H54 (cell line): ENCODE measurements at regions not wholly inside any gene's neighbourhood (a gene's known extent, or its start where the extent isn't known, plus 50 kb on each side); places are given as distances from the start of the nearest gene placed in this dataset.
"Not testable (repeated sequence)": the region's sequence is repeated elsewhere in the genome, so short reads cannot be mapped to it uniquely, and the experiment has no call there.

ENCODE experiments used
- DNase-seq: peaks from one replicate; pipeline ENCODE4 v3.0.0; 2011; ENCODE audit warnings: low spot score, mixed read lengths; ENCODE audit not compliant: insufficient read length
- FAIRE-seq: peaks from 3 replicates; lab custom pipeline; 2011; peaks lifted over from hg19 to GRCh38; lab: Jason Lieb, UNC
- POLR2A ChIP-seq: IDR thresholded peaks from 2 replicates; pipeline ENCODE4 v1.6.1; 2011; ENCODE audit warnings: low read depth, mild to moderate bottlenecking, low read length

DNA sequence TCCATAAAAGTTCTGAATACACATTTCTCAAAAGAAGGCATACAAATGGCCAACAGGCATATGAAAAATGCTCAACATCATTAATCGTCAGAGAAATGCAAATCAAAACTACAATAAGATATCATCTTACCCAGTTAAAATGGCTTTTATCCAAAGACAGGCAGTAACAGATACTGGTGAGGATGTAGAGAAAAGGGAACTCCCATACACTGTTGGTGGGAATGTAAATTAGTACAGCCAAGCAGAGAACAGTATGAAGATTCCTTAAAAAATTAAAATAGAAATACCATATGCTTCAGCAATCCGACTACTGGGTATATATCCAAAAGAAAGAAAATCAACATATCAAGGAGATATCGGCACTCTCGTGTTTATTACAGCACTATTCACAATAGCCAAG, 1312.5 kb downstream of the DSC3 start:
- FAIRE-seq, result no peak
- DNase-seq, result no peak
- TF ChIP-seq POLR2A, result no peak

DNA sequence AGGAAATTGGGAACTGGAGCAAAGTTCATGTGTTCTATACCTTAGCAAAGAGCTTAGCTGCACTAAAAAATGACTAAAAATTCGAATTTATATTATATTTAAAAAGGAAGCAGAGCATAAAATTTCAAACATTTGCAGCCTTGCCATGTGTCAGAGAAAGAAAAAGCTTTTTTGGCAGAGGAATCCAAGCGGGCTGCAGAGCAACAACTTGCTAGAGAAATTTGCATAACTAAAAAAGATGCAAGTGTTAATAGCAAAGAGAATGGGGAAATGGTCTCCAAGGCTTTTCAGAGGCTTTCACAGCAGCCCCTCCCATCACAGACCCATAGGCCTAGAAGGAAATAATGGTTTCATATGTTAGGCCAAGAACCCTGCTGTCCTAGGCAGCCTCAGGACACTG, 1315.9 kb downstream of the DSC3 start:
- FAIRE-seq, result no peak
- TF ChIP-seq POLR2A, result no peak
- no peak for DNase-seq

DNA sequence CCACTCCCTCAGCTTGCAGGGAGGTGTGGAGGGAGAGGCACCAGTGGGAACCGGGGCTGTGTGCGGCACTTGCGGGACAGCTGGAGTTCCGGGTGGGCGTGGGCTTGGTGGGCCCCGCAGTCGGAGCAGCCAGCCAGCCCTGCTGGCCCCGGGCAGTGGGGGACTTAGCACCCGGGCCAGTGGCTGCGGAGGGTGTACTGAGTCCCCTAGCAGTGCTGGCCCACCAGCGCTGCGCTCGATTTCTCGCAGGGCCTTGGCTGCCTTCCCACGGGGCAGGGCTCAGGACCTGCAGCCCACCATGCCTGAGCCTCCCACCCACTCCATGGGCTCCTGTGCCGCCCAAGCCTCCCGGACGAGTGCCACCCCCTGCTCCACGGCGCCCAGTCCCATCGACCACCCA, 1319.1 kb downstream of the DSC3 start:
- FAIRE-seq, result not testable (repeated sequence)

DNA sequence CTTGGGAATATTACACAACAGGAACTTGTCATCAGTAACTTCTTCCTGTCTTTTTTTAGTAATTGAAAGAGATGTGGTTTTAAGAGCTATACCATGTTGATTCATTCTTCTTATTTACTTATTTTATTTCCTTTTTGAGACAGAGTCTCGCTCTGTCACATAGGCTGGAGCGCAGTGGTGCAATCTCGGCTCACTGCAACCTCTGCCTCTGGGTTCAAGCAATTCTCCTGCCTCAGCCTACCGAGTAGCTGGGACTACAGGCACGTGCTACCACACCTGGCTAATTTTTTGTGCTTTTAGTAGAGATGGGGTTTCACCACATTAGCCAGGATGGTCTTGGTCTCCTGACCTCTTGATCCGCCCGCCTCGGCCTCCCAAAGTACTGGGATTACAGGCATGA, 1326.6 kb downstream of the DSC3 start:
- not testable (repeated sequence) for FAIRE-seq

More for the DNA sequence above, 1319.1 kb downstream of the DSC3 start:
- DNase-seq, result not testable (repeated sequence)

DNA sequence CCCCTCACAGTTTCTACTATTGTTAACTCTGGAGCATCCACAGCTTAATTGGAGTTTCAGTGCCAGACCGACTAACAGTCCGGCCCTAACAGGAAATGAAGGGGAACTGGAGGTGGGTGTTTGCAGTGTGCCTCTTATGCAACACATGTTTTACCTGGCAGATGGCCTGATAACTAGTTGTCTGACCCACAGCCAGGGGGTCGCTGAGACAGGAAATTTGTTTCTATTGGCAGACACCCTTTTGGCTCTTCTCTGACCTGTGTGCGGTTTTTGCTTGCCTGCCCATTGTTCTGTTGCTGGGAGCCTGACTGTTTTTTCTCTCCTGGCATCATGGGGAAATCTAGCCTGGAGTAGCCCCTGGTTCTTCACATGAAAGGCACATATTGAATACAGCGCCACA, 1329.8 kb downstream of the DSC3 start:
- no peak for TF ChIP-seq POLR2A
- DNase-seq (no peak), FAIRE-seq (no peak)

More for the DNA sequence above, 1326.6 kb downstream of the DSC3 start:
- DNase-seq, result not testable (repeated sequence)

DNA sequence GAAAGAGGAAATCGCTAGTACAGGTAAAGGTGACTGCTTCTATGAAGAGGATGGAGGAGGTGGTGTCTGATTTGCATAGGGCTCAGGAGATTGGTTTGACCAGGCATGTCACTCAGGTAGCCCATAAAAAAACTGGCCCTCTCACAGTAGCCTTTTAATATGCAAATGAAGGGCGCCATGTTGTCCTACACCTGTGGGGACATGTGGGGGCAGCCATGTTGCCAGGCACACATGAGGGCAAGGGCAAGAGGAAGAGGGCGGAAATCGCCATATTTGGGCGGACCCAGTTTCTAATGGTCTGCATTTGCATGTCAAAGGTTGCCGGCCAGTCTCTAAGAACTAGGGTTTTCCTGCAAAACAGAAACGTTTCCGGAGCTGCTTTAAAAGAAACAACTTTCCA, 1330.6 kb downstream of the DSC3 start:
- TF ChIP-seq POLR2A, result no peak
- DNase-seq, result no peak
- FAIRE-seq, result no peak

DNA sequence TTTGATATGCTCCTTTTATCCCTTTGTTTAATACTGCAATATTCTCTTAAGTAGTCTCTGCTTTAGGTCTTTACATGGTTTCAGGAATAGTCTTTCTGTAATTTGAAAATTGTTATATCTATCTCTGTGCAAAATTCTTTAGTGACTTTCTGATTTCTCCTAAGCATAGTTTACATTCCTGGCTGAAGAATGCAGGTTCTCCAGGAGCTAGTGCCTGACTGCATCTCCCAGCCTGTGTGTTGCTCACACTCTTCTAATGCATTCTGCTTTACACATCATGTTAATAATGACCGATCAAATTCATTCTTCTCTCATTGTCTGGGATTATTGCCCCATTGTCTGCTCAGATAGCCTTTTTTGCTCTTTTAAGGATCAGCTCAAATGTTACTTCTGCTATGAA, 1349.2 kb downstream of the DSC3 start:
- no peak for TF ChIP-seq POLR2A
- DNase-seq (no peak), FAIRE-seq (no peak)

DNA sequence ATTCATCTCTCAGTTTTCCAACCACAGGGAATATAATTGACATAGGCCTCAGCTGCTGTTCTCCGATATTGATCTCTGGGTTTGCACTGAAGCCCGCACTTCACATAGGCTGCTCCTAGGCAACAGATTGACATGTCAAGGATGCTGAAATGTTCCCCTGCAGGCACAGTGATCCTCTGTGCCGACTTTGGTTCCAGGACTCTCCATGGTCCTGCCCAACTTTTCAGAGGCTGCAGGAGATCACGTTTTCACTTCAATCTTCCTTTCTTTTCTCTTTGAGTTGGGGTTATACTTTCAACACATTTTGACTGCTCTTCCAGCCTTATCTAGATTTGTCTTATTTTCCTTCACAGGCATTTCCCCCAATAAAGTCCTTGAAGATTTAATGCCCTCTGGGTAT, 1361.0 kb downstream of the DSC3 start:
- DNase-seq (no peak), FAIRE-seq (no peak)
- no peak for TF ChIP-seq POLR2A

- no peak for FAIRE-seq
- DNase-seq, result no peak
- no peak for TF ChIP-seq POLR2A
These were observed 1378.1 kb downstream of the DSC3 start for GRCh38 chr18:29664278-29665036.

- no peak for FAIRE-seq
These were observed 1380.6 kb downstream of the DSC3 start for GRCh38 chr18:29661924-29662323.

GRCh38 chr18:29660777-29661176, 1381.8 kb downstream of the DSC3 start:
- FAIRE-seq, result no peak
- no peak for DNase-seq
- no peak for TF ChIP-seq POLR2A

More at GRCh38 chr18:29661924-29662323, 1380.6 kb downstream of the DSC3 start:
- no peak for DNase-seq
- TF ChIP-seq POLR2A, result no peak

DNA sequence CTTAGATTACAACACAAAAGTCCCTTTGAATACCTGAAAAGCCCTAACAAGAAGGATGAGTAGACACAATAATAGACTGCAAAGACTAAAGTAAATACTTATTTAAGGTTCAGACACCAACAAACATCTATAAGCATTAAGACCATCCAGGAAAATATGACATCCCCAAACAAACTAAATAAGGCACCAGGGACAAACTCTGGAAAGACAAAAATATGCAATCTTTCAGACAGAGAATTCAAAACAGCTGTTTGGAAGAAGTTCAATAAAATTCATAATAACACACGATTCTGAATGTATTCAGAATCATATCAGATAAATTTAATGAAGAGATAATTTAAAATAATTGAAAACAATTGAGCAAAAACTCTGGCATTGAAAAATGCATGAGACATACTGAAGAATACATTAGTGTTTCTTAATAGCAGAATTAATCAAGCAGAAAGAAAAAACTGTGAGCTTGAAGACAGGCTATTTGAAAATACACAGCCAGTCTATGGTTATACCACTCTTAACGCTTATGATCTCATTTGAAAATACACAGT, 1388.8 kb downstream of the DSC3 start:
- TF ChIP-seq POLR2A, result no peak
- DNase-seq (no peak), FAIRE-seq (no peak)

GRCh38 chr18:29652797-29653196, 1389.7 kb downstream of the DSC3 start:
- FAIRE-seq (no peak), DNase-seq (no peak)
- no peak for TF ChIP-seq POLR2A

DNA sequence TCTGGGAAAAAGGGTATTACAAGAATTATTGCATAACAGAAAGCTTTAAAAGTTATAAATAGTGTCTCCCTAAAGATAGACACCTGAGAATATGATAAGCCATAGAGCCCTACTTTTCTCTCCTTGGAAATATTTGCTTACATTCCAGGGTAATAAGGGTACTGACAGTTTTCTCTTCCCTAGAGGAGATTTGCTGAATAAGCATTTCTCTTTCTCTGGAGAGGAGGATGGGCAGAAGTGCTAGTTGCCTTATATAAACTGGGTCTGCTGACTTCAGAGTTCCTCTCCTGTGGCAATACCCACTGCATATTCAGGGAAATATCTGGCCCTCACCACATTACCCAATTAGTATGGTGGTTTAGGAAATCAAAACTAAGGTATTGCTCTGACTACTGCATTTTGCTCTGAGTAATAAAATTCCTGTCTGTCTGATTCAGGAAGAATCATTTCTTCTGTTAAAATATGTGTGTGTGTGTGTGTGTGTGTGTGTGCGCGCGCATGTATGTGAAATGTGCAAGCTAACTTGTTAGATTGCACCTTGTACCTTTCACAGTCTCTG, 1391.3 kb downstream of the DSC3 start:
- no peak for TF ChIP-seq POLR2A
- no peak for DNase-seq
- no peak for FAIRE-seq

DNA sequence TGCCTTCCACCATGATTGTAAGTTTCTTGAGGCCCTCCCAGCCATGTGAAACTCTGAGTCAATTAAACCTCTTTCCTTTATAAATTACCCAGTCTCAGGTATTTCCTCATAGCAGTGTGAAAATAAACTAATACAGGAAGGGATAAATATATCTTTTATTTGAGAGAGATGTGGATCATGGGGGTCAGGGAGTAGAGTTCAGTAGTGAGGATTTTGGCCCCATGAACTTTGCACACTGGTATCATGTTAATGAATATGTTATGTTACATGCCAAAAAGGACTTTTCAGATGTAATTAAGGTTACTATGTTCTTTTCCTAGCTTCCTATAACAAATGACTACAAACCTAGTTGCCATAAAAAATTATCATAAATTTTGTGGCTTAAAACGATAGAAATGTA, 1393.7 kb downstream of the DSC3 start:
- TF ChIP-seq POLR2A, result no peak
- DNase-seq (no peak), FAIRE-seq (no peak)
